ENCODE measurements at regions not wholly inside any gene's neighbourhood (a gene's known extent, or its start where the extent isn't known, plus 50 kb on each side); places are given as distances from the start of the nearest gene placed in this dataset.

GRCh38 chr7:68712956-68713495, 885.2 kb upstream of the AUTS2 start:
- TF ChIP-seq CTCF (IDR thresholded peaks at IDR 0.05), result no peak
- no peak for TF ChIP-seq POLR2AphosphoS5 (IDR thresholded peaks at IDR 0.05)
- no peak for TF ChIP-seq EP300 (IDR thresholded peaks at IDR 0.05)
- no peak for TF ChIP-seq POLR2A (IDR thresholded peaks at IDR 0.05)
